ENCODE measurements at regions not wholly inside any gene's neighbourhood (a gene's known extent, or its start where the extent isn't known, plus 50 kb on each side); places are given as distances from the start of the nearest gene placed in this dataset.
A peak's percentile ranks its signal among the peaks of the same experiment; 100 is the strongest.

GRCh38 chr14:89519040-89519439 lies 102.0 kb upstream of the FOXN3 start:
- peaks cover 30% of the 10 kb centered on the region for H3K36me3 Mint-ChIP-seq (ENCODE audit: low read depth)
- POLR2A ChIA-PET, result no interaction called here
- no peaks in the 10 kb centered on the region for H3K9me3 Mint-ChIP-seq
- CTCF ChIA-PET, result no interaction called here
- ATAC-seq (ENCODE audit: low read depth) (no peak), DNase-seq (no peak)
- H3K4me1 Mint-ChIP-seq, result peaks cover 5% of the 10 kb centered on the region
- H3K27me3 Mint-ChIP-seq, result no peaks in the 10 kb centered on the region
- no peak for TF ChIP-seq CTCF (IDR thresholded peaks at IDR 0.05)
- intact Hi-C loops (cut with micrococcal nuclease), result no loop called here
- no peak overlapping the region for H3K4me3 Mint-ChIP-seq
- no peak overlapping the region for H3K27ac Mint-ChIP-seq

- Mint-ChIP-seq H3K36me3 (ENCODE audit: low read depth) (peaks cover 17% of the 10 kb centered on the region), H3K4me1 (peaks cover 15% of the 10 kb centered on the region), H3K27ac (no peak overlapping the region), H3K9me3 (no peaks in the 10 kb centered on the region), H3K4me3 (no peak overlapping the region), H3K27me3 (no peaks in the 10 kb centered on the region)
- TF ChIP-seq CTCF (IDR thresholded peaks at IDR 0.05), result no peak
- ATAC-seq (ENCODE audit: low read depth) (no peak), DNase-seq (no peak)
- CTCF ChIA-PET, result interaction anchor here (0.6 kb wide), 1 partner anchor 46 kb away, joined by 3 read pairs; no protein-coding TSS in a partner anchor
- POLR2A ChIA-PET, result interaction anchor here (0.7 kb wide), 1 partner anchor 186 kb away, joined by 5 read pairs; no protein-coding TSS in a partner anchor
- intact Hi-C loops (cut with micrococcal nuclease), result no loop called here
These were observed 99.1 kb upstream of the FOXN3 start for GRCh38 chr14:89516173-89516572.

- peaks cover 11% of the 10 kb centered on the region for H3K36me3 Mint-ChIP-seq (ENCODE audit: low read depth)
- CTCF ChIA-PET, result no interaction called here
- H3K27ac Mint-ChIP-seq, result no peak overlapping the region
- POLR2A ChIA-PET, result interaction anchor here (0.7 kb wide), 1 partner anchor 164 kb away, joined by 4 read pairs; no protein-coding TSS in a partner anchor
- no peak for TF ChIP-seq CTCF (IDR thresholded peaks at IDR 0.05)
- H3K4me1 Mint-ChIP-seq, result peaks cover 29% of the 10 kb centered on the region
- H3K27me3 Mint-ChIP-seq, result no peaks in the 10 kb centered on the region
- no peaks in the 10 kb centered on the region for H3K9me3 Mint-ChIP-seq
- intact Hi-C loops (cut with micrococcal nuclease), result loop anchor here (5.0 kb wide), 1 partner anchor 337 kb away; no protein-coding TSS in a partner anchor
- H3K4me3 Mint-ChIP-seq, result no peak overlapping the region
- no peak for DNase-seq
- no peak for ATAC-seq (ENCODE audit: low read depth)
These were observed 97.6 kb upstream of the FOXN3 start for GRCh38 chr14:89514601-89515000.

GRCh38 chr14:89509891-89510290 lies 92.9 kb upstream of the FOXN3 start:
- POLR2A ChIA-PET, result interaction anchor here (0.5 to 1.4 kb wide), 8 partner anchors 13 to 198 kb away, joined by 3 to 20 read pairs (median 4); no protein-coding TSS in a partner anchor
- peaks cover 42% of the 10 kb centered on the region for H3K4me1 Mint-ChIP-seq
- CTCF ChIA-PET, result interaction anchor here (1.5 kb wide), 1 partner anchor 91 kb away, joined by 3 read pairs; no protein-coding TSS in a partner anchor
- peak overlapping the region; percentile 81 for H3K4me3 Mint-ChIP-seq
- no peaks in the 10 kb centered on the region for H3K27me3 Mint-ChIP-seq
- peak overlapping the region; percentile 93 for H3K27ac Mint-ChIP-seq
- TF ChIP-seq CTCF (IDR thresholded peaks at IDR 0.05), result no peak
- no peaks in the 10 kb centered on the region for H3K36me3 Mint-ChIP-seq (ENCODE audit: low read depth)
- no peaks in the 10 kb centered on the region for H3K9me3 Mint-ChIP-seq
- ATAC-seq (ENCODE audit: low read depth) (no peak), DNase-seq (no peak)
- intact Hi-C loops (cut with micrococcal nuclease), result loop anchor here (1.0 to 5.0 kb wide), 6 partner anchors 16 to 333 kb away; partner anchors contain the start of gene FOXN3

GRCh38 chr14:89508863-89509262 lies 91.8 kb upstream of the FOXN3 start:
- ChIA-PET CTCF (no interaction called here), POLR2A (no interaction called here)
- no peak for TF ChIP-seq CTCF (IDR thresholded peaks at IDR 0.05)
- no peaks in the 10 kb centered on the region for H3K9me3 Mint-ChIP-seq
- DNase-seq (no peak), ATAC-seq (ENCODE audit: low read depth) (no peak)
- intact Hi-C loops (cut with micrococcal nuclease), result no loop called here
- H3K4me3 Mint-ChIP-seq, result no peak overlapping the region
- no peaks in the 10 kb centered on the region for H3K27me3 Mint-ChIP-seq
- peaks cover 51% of the 10 kb centered on the region for H3K4me1 Mint-ChIP-seq
- no peaks in the 10 kb centered on the region for H3K36me3 Mint-ChIP-seq (ENCODE audit: low read depth)
- H3K27ac Mint-ChIP-seq, result peak overlapping the region; percentile 19

Measured in activated B cell treated with CpG ODN at 0.5 μM for 24 hours (primary cell).